HCT116 (cell line): ENCODE measurements at regions not wholly inside any gene's neighbourhood (a gene's known extent, or its start where the extent isn't known, plus 50 kb on each side); places are given as distances from the start of the nearest gene placed in this dataset.

Experiments
- ATAC-seq: fragments of 200-7000 bp; cut with Tn5 transposase; 2 replicates; pipeline ENCODE4 v1.9.1; 2020; ENCODE audit warnings: mild to moderate bottlenecking, moderate library complexity
- BruUV-seq: library from RNA; stranded (reverse); fragments of 400-500 nt; replicated peaks from 2 replicates; lab custom pipeline; 2021; lab: Mats Ljungman, UMichigan
- CTCF ChIA-PET: fragments of 300-600 bp; sonication (Branson Sonifier 250); formaldehyde crosslinking; loops from one replicate; lab custom pipeline; 2021; ENCODE audit warnings: antibody characterized with exemption; lab: Charles Lee
- POLR2A ChIA-PET: fragments of 300-600, 350-600 bp; sonication (Branson Sonifier 250); formaldehyde crosslinking; loops from one replicate; lab custom pipeline; 2021; ENCODE audit warnings: antibody characterized with exemption; lab: Charles Lee
- RAD21 ChIA-PET, 2 experiments: fragments of 300-600 bp; sonication (Branson Sonifier 250); formaldehyde crosslinking; loops; one replicate each; lab custom pipeline; 2023; ENCODE audit warnings: low total read pairs in 2 of 2; ENCODE audit not compliant: uncharacterized antibody in 2 of 2, unreplicated experiment in 2 of 2, low non-redundant PET in 1 of 2; lab: Charles Lee
- DNase-seq: peaks from one replicate; pipeline ENCODE4 v3.0.0-alpha.2; 2010; ENCODE audit warnings: low read depth, low spot score
- H2AFZ ChIP-seq: fragments of 200-600 bp; shearing (Covaris generic), sonication (generic); 2 replicates; pipeline ENCODE4 v1.6.1; 2017; ENCODE audit warnings: low read depth, mixed run types, mixed read lengths, antibody characterized with exemption, low read length; ENCODE audit not compliant: poor library complexity, severe bottlenecking
- H3K27ac ChIP-seq: 2 replicates; pipeline ENCODE4 v1.5.1; 2012; ENCODE audit warnings: low read depth, low read length
- H3K27me3 ChIP-seq: fragments of 200-600 bp; sonication (generic); 2 replicates; pipeline ENCODE4 v1.6.1; 2016; ENCODE audit warnings: mixed run types, low read length, mixed read lengths; ENCODE audit not compliant: insufficient read depth
- H3K36me3 ChIP-seq, 2 experiments: fragments of 200-500 bp in 1 of 2; fragments of 200-600 bp in 1 of 2; sonication (Bioruptor generic) in 1 of 2; sonication (generic) in 1 of 2; 2 replicates each; pipeline versions ENCODE4 v1.5.1 to v1.6.1; 2014 to 2016; ENCODE audit warnings: low read length in 2 of 2, inconsistent platforms in 1 of 2, mixed read lengths in 1 of 2, mixed run types in 1 of 2; ENCODE audit not compliant: insufficient read depth in 2 of 2, control insufficient read depth in 1 of 2
- H3K4me1 ChIP-seq, 2 experiments: fragments of 200-600 bp in 1 of 2; sonication (generic) in 1 of 2; 2 replicates each; pipeline versions ENCODE4 v1.5.1 to v1.6.1; 2012 to 2017; ENCODE audit warnings: low read length in 2 of 2, inconsistent platforms in 1 of 2, mild to moderate bottlenecking in 1 of 2, mixed read lengths in 1 of 2, mixed run types in 1 of 2, moderate library complexity in 1 of 2; ENCODE audit not compliant: insufficient read depth in 2 of 2, control insufficient read depth in 1 of 2
- H3K4me2 ChIP-seq: fragments of 200-600 bp; sonication (generic); 2 replicates; pipeline ENCODE4 v1.6.1; 2017; ENCODE audit warnings: mixed run types, low read length, mixed read lengths
- H3K4me3 ChIP-seq, 2 experiments: fragments of 200-600 bp in 1 of 2; sonication (generic) in 1 of 2; replicated peaks in 1 of 2; 2 replicates each; pipeline ENCODE4 v1.5.1; 2011 to 2016; ENCODE audit warnings: low read length in 2 of 2, control low read depth in 1 of 2, low read depth in 1 of 2, mild to moderate bottlenecking in 1 of 2, mixed read lengths in 1 of 2, mixed run types in 1 of 2
- H3K79me2 ChIP-seq: fragments of 200-600 bp; sonication (generic); 2 replicates; pipeline ENCODE4 v1.6.1; 2017; ENCODE audit warnings: mild to moderate bottlenecking, mixed run types, low read length, moderate library complexity, mixed read lengths; ENCODE audit not compliant: insufficient read depth
- H3K9ac ChIP-seq: fragments of 200-600 bp; sonication (generic); 2 replicates; pipeline ENCODE4 v1.6.1; 2016; ENCODE audit warnings: low read length, mixed read lengths
- H3K9me2 ChIP-seq: fragments of 200-600 bp; sonication (generic), shearing (Covaris generic); 2 replicates; pipeline ENCODE4 v1.6.1; 2017; ENCODE audit warnings: mixed run types, mild to moderate bottlenecking, moderate library complexity; ENCODE audit not compliant: insufficient read depth
- H3K9me3 ChIP-seq, 2 experiments: fragments of 200-500 bp in 1 of 2; fragments of 200-600 bp in 1 of 2; sonication (Bioruptor generic) in 1 of 2; sonication (generic) in 1 of 2; 2 replicates each; pipeline ENCODE4 v1.6.1; 2014 to 2017; ENCODE audit warnings: low read length in 2 of 2, mixed read lengths in 2 of 2, inconsistent platforms in 1 of 2, low read depth in 1 of 2, mild to moderate bottlenecking in 1 of 2, mixed run types in 1 of 2, moderate library complexity in 1 of 2; ENCODE audit not compliant: control insufficient read depth in 1 of 2, insufficient read depth in 1 of 2
- H4K20me1 ChIP-seq: fragments of 200-600 bp; sonication (generic), shearing (Covaris generic); 2 replicates; pipeline ENCODE4 v1.6.1; 2017; ENCODE audit warnings: mixed run types, mild to moderate bottlenecking, moderate library complexity; ENCODE audit not compliant: insufficient read depth
- CBX3 ChIP-seq: IDR thresholded peaks from 2 replicates; pipeline ENCODE4 v1.6.1; 2012; ENCODE audit warnings: low read depth
- EGR1 ChIP-seq: IDR thresholded peaks from 2 replicates; pipeline ENCODE4 v1.6.1; 2012; ENCODE audit warnings: low read depth
- EZH2 ChIP-seq: fragments of 200-600 bp; sonication (generic); IDR thresholded peaks from 2 replicates; pipeline ENCODE4 v1.6.1; 2017; ENCODE audit warnings: antibody characterized with exemption, mixed run types
- SIN3A ChIP-seq: IDR thresholded peaks from 2 replicates; pipeline ENCODE4 v1.6.1; 2012; ENCODE audit warnings: low read depth
- SRF ChIP-seq: IDR thresholded peaks from 2 replicates; pipeline ENCODE4 v1.6.1; 2012; ENCODE audit warnings: low read depth
- TCF7L2 ChIP-seq: IDR thresholded peaks from 2 replicates; pipeline ENCODE4 v1.7.0; 2011; ENCODE audit warnings: borderline replicate concordance, inconsistent platforms; ENCODE audit not compliant: insufficient read depth, insufficient read length; ENCODE audit errors: extremely low read depth
- intact Hi-C: fragments of 100-400 bp; cut with micrococcal nuclease; formaldehyde crosslinking; loops from 2 replicates; pipeline ENCODE4 v1.10.0; 2022
- TF ChIP-seq, protein P1 (sequence below): IDR thresholded peaks from 2 replicates; pipeline ENCODE4 v1.6.1; 2011; ENCODE audit warnings: mild to moderate bottlenecking, low read length, moderate library complexity; ENCODE audit not compliant: insufficient replicate concordance; ENCODE audit errors: extremely low read depth

DNA sequence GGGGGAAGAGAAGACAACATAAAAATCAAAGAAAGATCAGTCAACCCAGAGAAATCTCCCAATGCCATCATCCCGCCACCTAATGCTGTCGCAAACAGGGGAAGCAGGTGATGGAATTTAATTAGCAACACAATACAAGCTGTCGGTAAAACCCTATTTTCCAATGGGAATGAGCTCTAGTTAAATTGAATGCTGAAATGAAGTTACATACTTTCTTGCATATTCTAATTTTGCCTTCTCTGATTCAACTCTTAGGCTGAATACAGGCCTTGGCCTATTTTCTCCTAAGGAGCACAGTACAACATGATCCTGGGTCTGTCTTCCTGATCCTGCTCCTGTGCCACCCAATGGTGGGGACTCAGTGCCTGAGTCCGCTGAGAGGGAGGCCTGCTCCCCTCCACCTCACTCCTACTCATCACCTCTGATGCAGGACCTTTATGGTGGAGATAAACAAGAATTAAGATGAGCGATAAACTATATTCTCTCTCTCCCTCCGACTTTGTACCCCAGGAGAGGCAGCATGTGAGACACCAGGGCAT lies 238.8 kb downstream of the GXYLT1 start (continued):
- TF ChIP-seq TCF7L2 (no peak), CBX3 (no peak)

DNA sequence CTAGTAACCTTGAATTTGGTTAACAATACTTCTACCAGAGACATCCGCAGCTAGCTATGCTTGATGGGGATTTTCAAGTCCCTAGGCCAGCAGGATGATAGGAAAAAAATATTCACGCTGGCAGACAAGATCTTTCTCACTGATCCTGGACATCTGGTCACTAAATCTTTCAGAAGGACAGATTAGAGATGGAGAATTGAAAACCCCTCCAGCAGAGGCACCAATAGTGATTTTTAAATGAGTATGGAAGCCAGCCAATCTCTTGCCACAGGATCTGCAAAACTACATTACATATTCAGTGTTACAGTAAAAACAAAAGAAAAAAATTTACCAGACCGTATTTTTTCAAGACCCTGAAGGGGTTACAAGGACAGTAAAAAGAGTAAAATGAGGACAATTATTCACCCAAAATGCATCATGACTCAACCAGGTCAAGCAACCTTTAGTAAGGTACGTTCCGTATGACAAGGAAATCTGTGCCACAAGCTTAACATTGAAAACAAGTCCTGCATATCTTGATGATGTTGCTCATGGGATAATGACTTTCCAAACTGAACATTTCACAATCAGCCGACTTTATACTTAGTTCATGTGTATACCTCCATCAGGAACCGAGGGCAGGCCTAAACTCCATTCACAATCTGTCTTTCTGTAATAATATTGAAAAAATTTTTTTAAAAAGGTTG lies 239.5 kb downstream of the GXYLT1 start:
- ChIA-PET CTCF (no interaction called here), POLR2A (no interaction called here), RAD21 (no interaction called here)
- Histone ChIP-seq H3K4me1 (no peaks in the 10 kb centered on the region), H3K79me2 (no peaks in the 10 kb centered on the region), H3K9me2 (no peaks in the 10 kb centered on the region), H3K9ac (no peak overlapping the region), H2AFZ (no peak overlapping the region), H3K27me3 (no peaks in the 10 kb centered on the region), H3K27ac (no peak overlapping the region), H3K4me3 (no peak overlapping the region), H4K20me1 (no peaks in the 10 kb centered on the region), H3K36me3 (no peaks in the 10 kb centered on the region), H3K9me3 (no peaks in the 10 kb centered on the region), H3K4me2 (no peak overlapping the region)
- TF ChIP-seq SRF: no peak
- no peak for TF ChIP-seq SIN3A
- TF ChIP-seq, protein P1, sequence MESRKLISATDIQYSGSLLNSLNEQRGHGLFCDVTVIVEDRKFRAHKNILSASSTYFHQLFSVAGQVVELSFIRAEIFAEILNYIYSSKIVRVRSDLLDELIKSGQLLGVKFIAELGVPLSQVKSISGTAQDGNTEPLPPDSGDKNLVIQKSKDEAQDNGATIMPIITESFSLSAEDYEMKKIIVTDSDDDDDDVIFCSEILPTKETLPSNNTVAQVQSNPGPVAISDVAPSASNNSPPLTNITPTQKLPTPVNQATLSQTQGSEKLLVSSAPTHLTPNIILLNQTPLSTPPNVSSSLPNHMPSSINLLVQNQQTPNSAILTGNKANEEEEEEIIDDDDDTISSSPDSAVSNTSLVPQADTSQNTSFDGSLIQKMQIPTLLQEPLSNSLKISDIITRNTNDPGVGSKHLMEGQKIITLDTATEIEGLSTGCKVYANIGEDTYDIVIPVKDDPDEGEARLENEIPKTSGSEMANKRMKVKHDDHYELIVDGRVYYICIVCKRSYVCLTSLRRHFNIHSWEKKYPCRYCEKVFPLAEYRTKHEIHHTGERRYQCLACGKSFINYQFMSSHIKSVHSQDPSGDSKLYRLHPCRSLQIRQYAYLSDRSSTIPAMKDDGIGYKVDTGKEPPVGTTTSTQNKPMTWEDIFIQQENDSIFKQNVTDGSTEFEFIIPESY: no peak
- TF ChIP-seq EGR1: no peak
- TF ChIP-seq EZH2: no peak
- intact Hi-C loops: no loop called here
- no TSS peak for BruUV-seq
- ATAC-seq: no peak
- no peak for DNase-seq
